BJ (cell line): ENCODE measurements at regions not wholly inside any gene's neighbourhood (a gene's known extent, or its start where the extent isn't known, plus 50 kb on each side); places are given as distances from the start of the nearest gene placed in this dataset.

Experiments
- CTCF ChIA-PET: fragments of 350-600 bp; formaldehyde crosslinking; extraction: SDS; loops from one replicate; lab custom pipeline; 2021; ENCODE audit warnings: antibody characterized with exemption, inconsistent platforms; lab: Yijun Ruan, JAX
- POLR2A ChIA-PET: fragments of 300-600 bp; sonication (Branson Sonifier 250); formaldehyde crosslinking; extraction: SDS; loops from one replicate; lab custom pipeline; 2021; ENCODE audit warnings: antibody characterized with exemption; lab: Charles Lee
- DNase-seq: peaks from one replicate; pipeline ENCODE4 v3.0.0-alpha.2; 2011; ENCODE audit warnings: low read depth
- H3K27me3 ChIP-seq: 2 replicates; pipeline ENCODE4 v1.6.0; 2011; ENCODE audit warnings: low read length; ENCODE audit not compliant: control insufficient read depth, insufficient read depth
- H3K36me3 ChIP-seq: 2 replicates; pipeline ENCODE4 v1.5.1; 2011; ENCODE audit warnings: low read length; ENCODE audit not compliant: control insufficient read depth, insufficient read depth
- H3K4me3 ChIP-seq: 2 replicates; pipeline ENCODE4 v1.5.1; 2011; ENCODE audit warnings: low read depth, mild to moderate bottlenecking, control low read depth, low read length
- TF ChIP-seq, protein P1 (sequence below): IDR thresholded peaks from 2 replicates; pipeline ENCODE4 v1.5.1; 2011; ENCODE audit warnings: low read depth, mild to moderate bottlenecking, control low read depth, inconsistent platforms, low read length, moderate library complexity; ENCODE audit not compliant: insufficient read depth

DNA sequence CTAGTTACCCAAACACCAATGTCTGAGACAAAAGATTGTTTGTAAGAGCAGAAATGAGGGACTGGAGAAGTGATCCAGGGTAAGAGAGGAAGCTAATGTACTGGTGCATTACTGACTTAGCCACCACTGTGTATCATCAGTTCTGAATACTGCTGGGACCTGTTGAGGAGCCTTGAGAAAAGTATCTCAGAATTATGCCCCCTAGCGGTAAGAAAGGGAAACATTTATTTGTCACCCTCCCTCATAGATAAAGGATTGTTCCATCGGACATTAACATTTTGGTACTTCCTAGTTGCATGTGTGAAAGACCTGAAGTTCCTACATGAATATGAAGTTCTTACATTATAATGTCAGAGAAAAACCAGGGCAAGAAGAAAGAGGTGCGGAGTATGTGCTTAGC is 612.5 kb downstream of the FSCB start:
- CTCF ChIA-PET: no interaction called here
- TF ChIP-seq, protein P1, sequence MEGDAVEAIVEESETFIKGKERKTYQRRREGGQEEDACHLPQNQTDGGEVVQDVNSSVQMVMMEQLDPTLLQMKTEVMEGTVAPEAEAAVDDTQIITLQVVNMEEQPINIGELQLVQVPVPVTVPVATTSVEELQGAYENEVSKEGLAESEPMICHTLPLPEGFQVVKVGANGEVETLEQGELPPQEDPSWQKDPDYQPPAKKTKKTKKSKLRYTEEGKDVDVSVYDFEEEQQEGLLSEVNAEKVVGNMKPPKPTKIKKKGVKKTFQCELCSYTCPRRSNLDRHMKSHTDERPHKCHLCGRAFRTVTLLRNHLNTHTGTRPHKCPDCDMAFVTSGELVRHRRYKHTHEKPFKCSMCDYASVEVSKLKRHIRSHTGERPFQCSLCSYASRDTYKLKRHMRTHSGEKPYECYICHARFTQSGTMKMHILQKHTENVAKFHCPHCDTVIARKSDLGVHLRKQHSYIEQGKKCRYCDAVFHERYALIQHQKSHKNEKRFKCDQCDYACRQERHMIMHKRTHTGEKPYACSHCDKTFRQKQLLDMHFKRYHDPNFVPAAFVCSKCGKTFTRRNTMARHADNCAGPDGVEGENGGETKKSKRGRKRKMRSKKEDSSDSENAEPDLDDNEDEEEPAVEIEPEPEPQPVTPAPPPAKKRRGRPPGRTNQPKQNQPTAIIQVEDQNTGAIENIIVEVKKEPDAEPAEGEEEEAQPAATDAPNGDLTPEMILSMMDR: no peak
- no peak for DNase-seq
- Histone ChIP-seq H3K36me3 (no peaks in the 10 kb centered on the region), H3K27me3 (no peaks in the 10 kb centered on the region), H3K4me3 (no peak overlapping the region)
- POLR2A ChIA-PET: no interaction called here

DNA sequence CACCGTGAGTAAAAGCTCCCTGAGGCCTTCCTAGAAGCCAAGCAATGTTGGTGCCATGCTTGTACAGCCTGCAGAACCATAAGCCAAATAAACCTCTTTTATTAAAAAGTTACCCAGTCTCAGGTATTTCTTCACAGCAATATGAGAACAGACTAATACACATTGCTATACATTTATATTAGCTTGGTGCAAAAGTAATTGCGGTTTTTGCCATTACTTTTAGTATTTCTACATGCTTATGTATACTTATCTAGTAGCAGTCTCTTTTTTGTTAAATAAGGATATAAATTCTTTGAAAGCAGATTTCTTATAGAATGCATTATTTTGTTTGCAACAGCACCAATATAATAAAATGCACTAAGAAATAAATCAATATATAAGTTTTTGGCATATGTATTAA is 619.6 kb downstream of the FSCB start:
- H3K36me3 ChIP-seq: no peaks in the 10 kb centered on the region
- H3K4me3 ChIP-seq: no peak overlapping the region
- TF ChIP-seq, protein P1: no peak
- CTCF ChIA-PET: no interaction called here
- POLR2A ChIA-PET: no interaction called here
- DNase-seq: no peak
- no peaks in the 10 kb centered on the region for H3K27me3 ChIP-seq

DNA sequence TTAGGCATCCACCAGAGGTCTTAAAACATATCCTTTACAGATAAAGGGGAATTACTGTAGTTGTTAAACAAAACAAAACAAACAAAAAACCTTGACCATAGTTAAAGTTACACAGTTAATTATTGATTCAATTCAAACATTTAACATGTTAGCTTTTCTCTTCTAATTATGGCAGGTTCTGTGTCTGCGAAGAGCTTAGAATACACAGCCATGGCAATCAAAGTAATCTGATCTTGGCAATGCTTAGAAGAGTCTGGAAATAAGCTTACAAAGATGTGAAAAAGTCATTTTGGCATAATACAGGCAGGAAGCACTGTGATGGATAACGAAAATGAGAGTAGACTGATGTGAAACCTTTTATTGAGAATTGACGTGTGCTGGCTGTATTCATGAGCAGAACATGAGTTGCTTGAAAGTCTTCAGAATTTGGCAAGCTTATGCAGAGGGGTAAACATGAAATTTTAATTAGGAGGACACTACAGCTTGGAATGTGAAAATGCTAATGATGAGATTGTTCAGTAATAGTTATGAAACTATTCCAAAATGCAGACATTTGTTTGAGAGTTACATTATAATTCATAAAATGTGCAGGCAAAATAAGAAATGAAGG is 629.6 kb downstream of the FSCB start:
- CTCF ChIA-PET: no interaction called here

DNA sequence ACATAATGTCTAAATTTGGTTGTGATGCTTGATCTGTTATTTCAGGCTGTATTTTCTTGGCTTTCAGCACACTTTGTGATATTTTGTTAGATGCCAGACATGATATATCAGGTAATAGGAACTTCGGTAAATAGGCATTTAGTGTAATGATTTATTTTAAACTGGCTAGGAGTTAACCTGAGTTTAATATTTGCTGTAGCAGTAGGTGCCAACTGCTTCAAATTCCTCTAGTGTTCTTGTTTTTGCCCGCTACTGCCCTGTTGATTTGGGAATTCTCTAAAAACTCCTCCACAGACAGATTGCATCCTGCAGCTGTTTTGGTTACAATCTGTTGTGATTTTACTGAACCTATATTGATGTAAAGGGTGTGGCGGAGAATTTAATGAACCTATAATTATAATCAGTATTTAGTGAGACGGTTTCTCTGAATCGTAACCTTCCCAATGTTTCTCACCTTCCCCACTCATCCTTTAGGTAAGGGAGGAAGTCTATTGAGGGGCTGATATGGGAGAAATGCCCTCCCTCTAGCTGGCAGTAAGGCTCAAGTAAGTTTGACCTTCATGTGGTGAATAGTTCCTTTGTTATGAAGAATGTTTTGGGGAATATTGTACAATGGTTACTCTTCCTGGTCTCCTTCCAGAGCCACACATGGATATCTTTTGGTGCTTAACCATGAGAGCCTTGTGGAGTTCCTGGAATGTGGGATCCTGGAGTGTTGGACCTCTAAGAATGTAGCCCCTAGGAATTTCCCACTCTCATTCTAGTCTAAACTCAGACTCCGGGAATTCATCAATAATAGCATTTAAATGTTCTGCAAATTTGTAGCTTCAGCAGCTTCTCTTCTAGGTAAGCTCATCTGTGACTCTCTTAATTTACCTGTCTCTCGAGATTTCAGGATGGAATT is 634.1 kb downstream of the FSCB start:
- POLR2A ChIA-PET: no interaction called here
- H3K36me3 ChIP-seq: no peaks in the 10 kb centered on the region
- no peak overlapping the region for H3K4me3 ChIP-seq
- no peak for DNase-seq
- H3K27me3 ChIP-seq: no peaks in the 10 kb centered on the region
- CTCF ChIA-PET: no interaction called here
- TF ChIP-seq, protein P1: no peak

More for the DNA sequence above, 629.6 kb downstream of the FSCB start:
- Histone ChIP-seq H3K27me3 (no peaks in the 10 kb centered on the region), H3K4me3 (no peak overlapping the region), H3K36me3 (no peaks in the 10 kb centered on the region)
- POLR2A ChIA-PET: no interaction called here
- DNase-seq: no peak
- TF ChIP-seq, protein P1: no peak

DNA sequence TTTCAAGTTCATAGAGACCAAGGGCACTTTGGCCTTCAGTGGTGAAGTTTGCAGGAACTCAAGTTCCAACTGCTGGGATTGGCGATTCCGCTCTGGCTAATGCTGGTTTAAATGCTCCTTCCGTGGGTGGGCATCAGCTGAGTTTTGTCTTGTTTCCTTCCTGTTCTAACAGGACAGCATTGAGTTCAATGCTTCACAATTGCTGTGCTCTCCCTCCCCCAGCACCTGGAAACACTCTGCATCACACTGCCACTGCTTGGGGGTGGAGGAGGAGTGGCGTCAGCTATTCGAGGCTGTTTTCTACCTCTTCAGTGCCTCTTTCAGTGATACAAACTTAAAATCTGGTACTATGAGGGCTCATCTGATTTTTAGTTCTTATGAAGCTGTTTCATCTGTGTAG is 634.9 kb downstream of the FSCB start:
- ChIA-PET POLR2A (no interaction called here), CTCF (no interaction called here)
- no peak for DNase-seq
- no peaks in the 10 kb centered on the region for H3K27me3 ChIP-seq
- no peak overlapping the region for H3K4me3 ChIP-seq
- H3K36me3 ChIP-seq: no peaks in the 10 kb centered on the region
- TF ChIP-seq, protein P1: no peak
